ENCODE measurements at regions not wholly inside any gene's neighbourhood (a gene's known extent, or its start where the extent isn't known, plus 50 kb on each side); places are given as distances from the start of the nearest gene placed in this dataset.

DNA sequence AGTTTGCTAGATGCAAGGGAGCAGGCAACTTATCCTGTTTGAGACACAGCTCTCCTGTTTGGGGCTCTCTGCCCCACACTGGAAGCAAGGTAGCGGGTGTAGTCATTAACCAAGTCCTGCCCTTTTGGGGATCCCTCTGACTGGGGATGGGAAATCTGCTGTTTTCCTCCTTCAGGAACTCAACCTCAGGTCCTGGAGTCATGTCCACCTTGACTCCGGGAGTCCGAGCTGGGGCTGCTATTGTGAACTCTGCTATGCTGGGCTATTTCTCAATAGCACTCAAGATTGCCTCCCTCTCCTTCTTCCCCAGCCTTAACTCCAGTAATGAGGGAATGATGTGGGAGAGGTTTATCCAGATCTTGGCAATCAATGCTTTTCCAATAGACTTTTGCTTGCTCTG is 54.1 kb upstream of the CHD6 start:
- in situ Hi-C loops (cut with HindIII; ENCODE audit: low sequenced_read_pairs): no loop called here
- DNase-seq (ENCODE audit: low read depth): no peak
- H3K4me3 ChIP-seq (ENCODE audit: low read depth, low read length): no peak overlapping the region
- TF ChIP-seq, protein P1, sequence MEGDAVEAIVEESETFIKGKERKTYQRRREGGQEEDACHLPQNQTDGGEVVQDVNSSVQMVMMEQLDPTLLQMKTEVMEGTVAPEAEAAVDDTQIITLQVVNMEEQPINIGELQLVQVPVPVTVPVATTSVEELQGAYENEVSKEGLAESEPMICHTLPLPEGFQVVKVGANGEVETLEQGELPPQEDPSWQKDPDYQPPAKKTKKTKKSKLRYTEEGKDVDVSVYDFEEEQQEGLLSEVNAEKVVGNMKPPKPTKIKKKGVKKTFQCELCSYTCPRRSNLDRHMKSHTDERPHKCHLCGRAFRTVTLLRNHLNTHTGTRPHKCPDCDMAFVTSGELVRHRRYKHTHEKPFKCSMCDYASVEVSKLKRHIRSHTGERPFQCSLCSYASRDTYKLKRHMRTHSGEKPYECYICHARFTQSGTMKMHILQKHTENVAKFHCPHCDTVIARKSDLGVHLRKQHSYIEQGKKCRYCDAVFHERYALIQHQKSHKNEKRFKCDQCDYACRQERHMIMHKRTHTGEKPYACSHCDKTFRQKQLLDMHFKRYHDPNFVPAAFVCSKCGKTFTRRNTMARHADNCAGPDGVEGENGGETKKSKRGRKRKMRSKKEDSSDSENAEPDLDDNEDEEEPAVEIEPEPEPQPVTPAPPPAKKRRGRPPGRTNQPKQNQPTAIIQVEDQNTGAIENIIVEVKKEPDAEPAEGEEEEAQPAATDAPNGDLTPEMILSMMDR (IDR thresholded peaks at IDR 0.05; ENCODE audit: low read depth, low read length, missing control alignments): no peak

DNA sequence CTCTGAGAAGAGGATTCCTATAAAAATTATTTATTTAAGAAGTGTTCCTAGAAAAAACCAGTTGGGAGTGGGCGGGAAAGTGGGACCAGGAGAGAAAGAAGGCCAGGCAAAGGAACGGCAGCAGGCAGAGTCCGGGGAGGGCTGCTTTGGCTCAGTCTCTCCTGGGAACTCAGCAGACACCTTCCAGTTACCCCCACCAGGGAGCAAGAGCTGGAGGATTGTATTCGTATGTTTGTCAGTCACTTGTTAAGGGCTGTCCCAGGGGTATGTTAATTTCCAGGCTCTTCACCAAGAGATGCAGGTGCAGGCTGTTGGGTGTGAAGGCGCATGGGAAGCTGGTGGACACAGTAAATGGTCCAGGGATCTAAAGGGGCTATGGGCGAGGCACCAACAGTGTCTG is 53.0 kb upstream of the CHD6 start:
- H3K4me3 ChIP-seq (ENCODE audit: low read depth, low read length): no peak overlapping the region
- TF ChIP-seq, protein P1 (IDR thresholded peaks at IDR 0.05; ENCODE audit: low read depth, low read length, missing control alignments): no peak
- no peak for DNase-seq (ENCODE audit: low read depth)
- in situ Hi-C loops (cut with HindIII; ENCODE audit: low sequenced_read_pairs): no loop called here

DNA sequence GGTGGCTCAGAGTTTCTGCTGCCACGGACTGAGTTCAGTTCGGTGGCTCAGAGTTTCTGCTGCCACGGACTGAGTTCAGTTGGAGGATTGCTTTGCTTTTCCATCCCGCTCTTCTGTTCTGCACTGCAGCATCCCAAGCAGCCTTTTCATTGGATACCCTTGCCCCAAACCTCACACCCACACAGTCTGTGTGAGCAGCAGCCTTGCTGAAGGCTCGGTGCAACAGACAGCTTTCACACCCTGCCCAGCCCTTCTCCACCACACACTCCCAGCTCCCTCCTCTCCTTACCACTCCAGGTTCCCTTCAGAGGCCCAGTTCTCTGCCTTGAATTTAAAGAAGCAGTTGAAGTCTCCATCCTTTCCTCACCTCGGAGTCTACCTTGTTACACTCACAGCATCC is 52.5 kb upstream of the CHD6 start:
- TF ChIP-seq, protein P1 (IDR thresholded peaks at IDR 0.05; ENCODE audit: low read depth, low read length, missing control alignments): no peak
- H3K4me3 ChIP-seq (ENCODE audit: low read depth, low read length): no peak overlapping the region
- no peak for DNase-seq (ENCODE audit: low read depth)
- in situ Hi-C loops (cut with HindIII; ENCODE audit: low sequenced_read_pairs): no loop called here

DNA sequence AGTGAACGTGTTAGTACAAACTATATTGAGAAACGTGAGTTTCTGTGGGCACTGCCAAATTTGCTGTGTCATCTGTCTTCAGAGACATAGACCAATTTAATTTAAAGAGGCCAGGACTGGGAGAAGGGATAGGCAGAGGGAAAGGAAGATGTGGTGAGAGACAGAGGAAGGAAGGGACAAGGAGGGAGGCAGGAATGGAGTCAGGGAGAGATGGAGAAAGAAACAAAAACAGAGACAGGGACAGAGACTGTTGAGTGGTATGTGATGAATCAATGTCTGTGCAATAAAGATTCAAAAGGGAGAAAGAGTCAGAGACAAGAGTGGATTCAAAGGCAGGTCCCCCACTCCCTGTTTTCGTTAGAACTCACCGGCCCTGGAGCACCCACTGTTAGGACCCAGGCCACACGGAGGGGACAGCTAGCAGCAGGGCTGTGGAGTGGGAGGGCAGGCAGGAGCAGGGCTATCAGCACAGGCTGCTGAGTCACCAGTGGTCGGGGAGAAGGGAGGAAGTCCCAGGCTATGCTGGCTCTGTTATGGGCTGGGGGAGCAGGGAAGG is 51.6 kb upstream of the CHD6 start:
- H3K4me3 ChIP-seq (ENCODE audit: low read depth, low read length): no peak overlapping the region
- in situ Hi-C loops (cut with HindIII; ENCODE audit: low sequenced_read_pairs): no loop called here
- TF ChIP-seq, protein P1 (IDR thresholded peaks at IDR 0.05; ENCODE audit: low read depth, low read length, missing control alignments): no peak
- DNase-seq (ENCODE audit: low read depth): no peak

DNA sequence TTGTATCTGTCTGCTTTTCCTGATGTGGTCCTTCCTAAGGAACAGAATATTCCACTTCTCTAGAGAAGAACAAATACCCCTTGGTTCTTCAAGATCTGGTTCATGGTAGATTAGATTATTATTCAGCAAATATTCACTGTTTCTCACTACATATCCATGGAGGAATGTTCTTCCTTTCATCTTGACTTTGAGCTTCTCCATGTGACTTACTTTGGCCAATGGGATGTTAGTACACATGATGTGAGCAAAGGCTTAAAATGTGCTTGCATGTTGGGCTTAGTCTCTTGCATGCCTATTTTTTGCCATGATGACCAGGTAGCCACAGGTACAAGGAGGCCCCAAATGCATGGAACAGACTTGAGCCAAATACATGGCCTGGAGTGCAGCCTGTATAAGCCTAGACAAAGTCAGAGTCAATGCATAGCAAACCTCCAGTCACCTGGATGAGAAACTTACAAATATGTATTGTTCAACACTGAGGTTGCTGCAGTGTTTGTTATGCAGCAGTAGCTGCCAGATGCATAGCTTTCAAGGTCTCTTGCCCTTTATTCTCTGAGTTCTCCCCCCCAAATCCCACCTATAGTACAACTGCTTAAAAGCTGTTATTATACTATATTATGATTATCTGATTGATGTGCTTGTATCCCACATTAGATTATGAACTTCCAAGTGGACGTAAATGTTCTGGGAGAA is 50.0 kb upstream of the CHD6 start:
- in situ Hi-C loops (cut with HindIII; ENCODE audit: low sequenced_read_pairs): no loop called here

More for the DNA sequence above, 50.0 kb upstream of the CHD6 start:
- DNase-seq (ENCODE audit: low read depth): no peak
- H3K4me3 ChIP-seq (ENCODE audit: low read depth, low read length): no peak overlapping the region
- TF ChIP-seq, protein P1 (IDR thresholded peaks at IDR 0.05; ENCODE audit: low read depth, low read length, missing control alignments): no peak
